ENCODE measurements at regions not wholly inside any gene's neighbourhood (a gene's known extent, or its start where the extent isn't known, plus 50 kb on each side); places are given as distances from the start of the nearest gene placed in this dataset.

DNA sequence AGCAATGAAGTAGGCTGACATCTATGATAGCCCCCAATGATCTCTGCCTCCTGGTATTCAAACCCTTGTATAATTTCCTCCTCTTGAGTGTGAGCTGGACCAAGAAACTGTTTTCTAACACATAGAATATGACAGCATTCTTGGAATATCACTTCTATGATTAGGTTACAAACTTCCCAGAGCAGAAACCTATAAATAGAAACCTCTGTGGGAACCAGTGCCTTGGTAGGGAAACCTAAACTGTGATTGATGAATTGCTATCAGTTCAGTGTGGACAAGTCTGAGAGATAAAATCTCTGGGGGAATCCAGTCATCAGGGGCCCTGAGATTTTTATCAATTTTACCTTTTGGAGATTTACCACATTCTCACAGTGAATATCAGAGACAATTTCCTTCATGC lies 756.5 kb upstream of the AGA start:
- Histone ChIP-seq H4K20me1 (ENCODE audit: insufficient read depth) (no peaks in the 10 kb centered on the region), H3K4me2 (ENCODE audit: low read length) (no peak overlapping the region), H3K9ac (ENCODE audit: low read length) (no peak overlapping the region), H3K9me3 (ENCODE audit: control insufficient read depth in 1 of 2, insufficient read depth in 1 of 2, low read depth in 1 of 2, low read length in 2 of 2) (no peaks in the 10 kb centered on the region), H3K9me2 (ENCODE audit: insufficient read depth) (no peaks in the 10 kb centered on the region), H3K4me1 (ENCODE audit: control insufficient read depth in 1 of 2, insufficient read depth in 2 of 2, low read length in 2 of 2) (no peaks in the 10 kb centered on the region), H3K79me2 (ENCODE audit: insufficient read depth, low read length) (no peaks in the 10 kb centered on the region), H3K36me3 (ENCODE audit: control insufficient read depth in 1 of 2, insufficient read depth in 2 of 2, low read length in 2 of 2) (no peaks in the 10 kb centered on the region), H3K27me3 (ENCODE audit: insufficient read depth, low read length) (no peaks in the 10 kb centered on the region), H3K27ac (ENCODE audit: low read depth, low read length) (no peak overlapping the region), H3K4me3 (replicated peaks in 1 of 2; ENCODE audit: low read depth in 1 of 2, low read length in 2 of 2) (no peak overlapping the region), H2AFZ (ENCODE audit: low read depth, low read length, poor library complexity, severe bottlenecking) (no peak overlapping the region)
- intact Hi-C loops (cut with micrococcal nuclease), result no loop called here
- ChIA-PET POLR2A (no interaction called here), RAD21 (ENCODE audit: low non-redundant PET in 1 of 2, low total read pairs in 2 of 2, uncharacterized antibody in 2 of 2, unreplicated experiment in 2 of 2) (no interaction called here), CTCF (no interaction called here)
- DNase-seq (ENCODE audit: low read depth, low spot score), result no peak
- no peak for TF ChIP-seq CBX3 (IDR thresholded peaks at IDR 0.05; ENCODE audit: low read depth)
- no peak for TF ChIP-seq EGR1 (IDR thresholded peaks at IDR 0.05; ENCODE audit: low read depth)
- no peak for TF ChIP-seq SP1 (IDR thresholded peaks at IDR 0.05; ENCODE audit: low read depth)
- TF ChIP-seq EZH2 (IDR thresholded peaks at IDR 0.05), result no peak
- TF ChIP-seq YY1 (IDR thresholded peaks at IDR 0.05; ENCODE audit: extremely low read depth, insufficient replicate concordance, low read depth, low read length), result no peak
- no peak for TF ChIP-seq CEBPB (IDR thresholded peaks at IDR 0.05; ENCODE audit: low read depth)
- no peak for TF ChIP-seq SIN3A (IDR thresholded peaks at IDR 0.05; ENCODE audit: low read depth)
- TF ChIP-seq, protein P1, sequence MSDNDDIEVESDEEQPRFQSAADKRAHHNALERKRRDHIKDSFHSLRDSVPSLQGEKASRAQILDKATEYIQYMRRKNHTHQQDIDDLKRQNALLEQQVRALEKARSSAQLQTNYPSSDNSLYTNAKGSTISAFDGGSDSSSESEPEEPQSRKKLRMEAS (IDR thresholded peaks at IDR 0.05), result no peak
- no peak for TF ChIP-seq EZH2phosphoT487 (IDR thresholded peaks at IDR 0.05; ENCODE audit: borderline replicate concordance)
- no peak for ATAC-seq
- BruUV-seq (replicated peaks), result no TSS peak

DNA sequence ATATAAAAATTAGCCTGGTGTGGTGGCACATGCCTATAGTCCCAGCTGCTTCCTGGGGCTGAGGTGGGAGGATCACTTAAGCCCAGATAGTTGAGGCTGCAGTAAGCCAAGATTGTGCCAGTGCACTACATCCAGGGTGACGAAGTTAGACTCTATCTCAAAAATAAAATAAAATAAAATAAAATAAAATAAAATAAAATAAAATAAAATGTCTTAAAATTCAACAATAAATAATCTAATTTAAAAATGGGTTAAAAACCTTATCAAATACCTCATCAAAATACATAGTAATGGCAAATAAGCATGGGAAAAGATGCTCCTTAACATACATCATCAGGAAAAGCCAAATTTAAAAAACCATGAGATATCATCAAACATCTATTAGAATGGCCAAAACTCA lies 760.2 kb upstream of the AGA start:
- Histone ChIP-seq H3K4me1 (ENCODE audit: control insufficient read depth in 1 of 2, insufficient read depth in 2 of 2, low read length in 2 of 2) (0 out of 4 replicates have a peak, but pooled peaks cover 0 to 3% of the 10 kb centered on the region in 2 experiments), H3K36me3 (ENCODE audit: control insufficient read depth in 1 of 2, insufficient read depth in 2 of 2, low read length in 2 of 2) (no peaks in the 10 kb centered on the region), H3K9me2 (ENCODE audit: insufficient read depth) (0 out of 2 replicates have a peak, but pooled peaks cover 3% of the 10 kb centered on the region), H4K20me1 (ENCODE audit: insufficient read depth) (no peaks in the 10 kb centered on the region), H3K9ac (ENCODE audit: low read length) (no peak overlapping the region), H3K27me3 (ENCODE audit: insufficient read depth, low read length) (no peaks in the 10 kb centered on the region), H3K4me3 (replicated peaks in 1 of 2; ENCODE audit: low read depth in 1 of 2, low read length in 2 of 2) (no peak overlapping the region), H2AFZ (ENCODE audit: low read depth, low read length, poor library complexity, severe bottlenecking) (no peak overlapping the region), H3K9me3 (ENCODE audit: control insufficient read depth in 1 of 2, insufficient read depth in 1 of 2, low read depth in 1 of 2, low read length in 2 of 2) (no peaks in the 10 kb centered on the region), H3K4me2 (ENCODE audit: low read length) (no peak overlapping the region), H3K79me2 (ENCODE audit: insufficient read depth, low read length) (no peaks in the 10 kb centered on the region), H3K27ac (ENCODE audit: low read depth, low read length) (no peak overlapping the region)
- ATAC-seq, result no peak
- ChIA-PET RAD21 (ENCODE audit: low non-redundant PET in 1 of 2, low total read pairs in 2 of 2, uncharacterized antibody in 2 of 2, unreplicated experiment in 2 of 2) (no interaction called here), POLR2A (no interaction called here), CTCF (no interaction called here)
- DNase-seq (ENCODE audit: low read depth, low spot score), result no peak
- intact Hi-C loops (cut with micrococcal nuclease), result no loop called here
- no TSS peak for BruUV-seq (replicated peaks)
- TF ChIP-seq SRF (IDR thresholded peaks at IDR 0.05; ENCODE audit: low read depth) (no peak), CBX3 (IDR thresholded peaks at IDR 0.05; ENCODE audit: low read depth) (no peak), JUND (IDR thresholded peaks at IDR 0.05) (no peak), EZH2phosphoT487 (IDR thresholded peaks at IDR 0.05; ENCODE audit: borderline replicate concordance) (no peak), CEBPB (IDR thresholded peaks at IDR 0.05; ENCODE audit: low read depth) (no peak), POLR2AphosphoS5 (IDR thresholded peaks at IDR 0.05; ENCODE audit: low read depth, low read length) (no peak)
- TF ChIP-seq, protein P2, sequence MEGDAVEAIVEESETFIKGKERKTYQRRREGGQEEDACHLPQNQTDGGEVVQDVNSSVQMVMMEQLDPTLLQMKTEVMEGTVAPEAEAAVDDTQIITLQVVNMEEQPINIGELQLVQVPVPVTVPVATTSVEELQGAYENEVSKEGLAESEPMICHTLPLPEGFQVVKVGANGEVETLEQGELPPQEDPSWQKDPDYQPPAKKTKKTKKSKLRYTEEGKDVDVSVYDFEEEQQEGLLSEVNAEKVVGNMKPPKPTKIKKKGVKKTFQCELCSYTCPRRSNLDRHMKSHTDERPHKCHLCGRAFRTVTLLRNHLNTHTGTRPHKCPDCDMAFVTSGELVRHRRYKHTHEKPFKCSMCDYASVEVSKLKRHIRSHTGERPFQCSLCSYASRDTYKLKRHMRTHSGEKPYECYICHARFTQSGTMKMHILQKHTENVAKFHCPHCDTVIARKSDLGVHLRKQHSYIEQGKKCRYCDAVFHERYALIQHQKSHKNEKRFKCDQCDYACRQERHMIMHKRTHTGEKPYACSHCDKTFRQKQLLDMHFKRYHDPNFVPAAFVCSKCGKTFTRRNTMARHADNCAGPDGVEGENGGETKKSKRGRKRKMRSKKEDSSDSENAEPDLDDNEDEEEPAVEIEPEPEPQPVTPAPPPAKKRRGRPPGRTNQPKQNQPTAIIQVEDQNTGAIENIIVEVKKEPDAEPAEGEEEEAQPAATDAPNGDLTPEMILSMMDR (IDR thresholded peaks at IDR 0.05 in 2 of 3, conservative IDR thresholded peaks at IDR 0.05 in 1 of 3; ENCODE audit: borderline replicate concordance in 1 of 3, insufficient read depth in 1 of 3, low read depth in 2 of 3, low read length in 2 of 3), result no peak
- TF ChIP-seq, protein P1 (IDR thresholded peaks at IDR 0.05), result no peak

All from HCT116 (cell line).